ENCODE measurements at regions not wholly inside any gene's neighbourhood (a gene's known extent, or its start where the extent isn't known, plus 50 kb on each side); places are given as distances from the start of the nearest gene placed in this dataset.

DNA sequence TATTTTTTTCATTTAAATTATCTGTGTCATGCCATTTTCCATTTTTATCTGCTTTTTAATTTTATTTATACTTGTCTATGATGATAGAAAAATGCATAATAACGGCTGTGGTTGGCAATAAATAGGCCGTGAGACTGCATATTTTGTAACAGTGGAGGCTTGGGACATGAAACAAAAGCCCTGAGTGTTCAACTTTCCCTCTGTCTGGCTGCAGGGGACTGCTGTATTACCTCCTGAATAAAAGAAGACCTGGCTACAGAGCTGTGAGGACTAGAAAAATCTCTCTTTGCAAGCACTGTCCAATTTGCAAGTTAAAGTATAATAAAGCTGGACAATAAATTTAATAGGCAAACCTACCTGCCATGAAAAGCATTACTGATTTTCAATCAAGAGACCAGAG is 82.1 kb downstream of the MAGEB10 start:
- Mint-ChIP-seq H3K4me1 (ENCODE audit: low read depth, unreplicated experiment) (no peaks in the 10 kb centered on the region), H3K27ac (ENCODE audit: unreplicated experiment) (no peak overlapping the region), H3K9me3 (ENCODE audit: unreplicated experiment) (no peaks in the 10 kb centered on the region), H3K27me3 (ENCODE audit: unreplicated experiment) (peaks cover 1% of the 10 kb centered on the region), H3K36me3 (ENCODE audit: unreplicated experiment) (no peaks in the 10 kb centered on the region), H3K4me3 (ENCODE audit: unreplicated experiment) (no peak overlapping the region)
- no peak for TF ChIP-seq CTCF (IDR thresholded peaks at IDR 0.05; ENCODE audit: partially characterized antibody, unreplicated experiment)
- no peak for DNase-seq

DNA sequence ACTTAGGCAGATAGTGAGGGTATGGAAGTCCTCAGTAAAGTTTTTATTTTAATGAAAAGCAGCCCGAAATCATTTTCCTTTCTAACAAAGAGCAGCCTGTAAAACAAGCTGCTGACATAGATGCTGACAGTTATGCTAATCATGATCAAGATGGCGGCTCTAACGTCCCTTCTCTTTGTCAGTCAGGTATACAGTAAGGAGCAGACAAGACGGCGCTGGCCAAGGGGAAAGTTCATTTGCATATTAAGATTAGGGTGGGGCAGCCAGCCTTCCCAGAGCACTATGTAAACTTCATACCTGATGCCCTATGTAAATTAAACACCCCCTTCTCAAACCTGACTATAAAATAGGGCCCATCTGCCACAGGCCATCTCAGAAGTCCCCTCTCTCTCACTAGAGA is 76.9 kb downstream of the MAGEB10 start:
- Mint-ChIP-seq H3K9me3 (ENCODE audit: unreplicated experiment) (no peaks in the 10 kb centered on the region), H3K27me3 (ENCODE audit: unreplicated experiment) (peaks cover 1% of the 10 kb centered on the region)
- DNase-seq: no peak

GRCh38 chrX:27883468-27884092 is 75.8 kb downstream of the MAGEB10 start:
- no peak overlapping the region for H3K27ac Mint-ChIP-seq (ENCODE audit: unreplicated experiment)
- H3K27me3 Mint-ChIP-seq (ENCODE audit: unreplicated experiment): peaks cover 1% of the 10 kb centered on the region
- DNase-seq: no peak
- H3K9me3 Mint-ChIP-seq (ENCODE audit: unreplicated experiment): no peaks in the 10 kb centered on the region
- no peaks in the 10 kb centered on the region for H3K36me3 Mint-ChIP-seq (ENCODE audit: unreplicated experiment)
- no peak overlapping the region for H3K4me3 Mint-ChIP-seq (ENCODE audit: unreplicated experiment)
- TF ChIP-seq CTCF (IDR thresholded peaks at IDR 0.05; ENCODE audit: partially characterized antibody, unreplicated experiment): no peak
- H3K4me1 Mint-ChIP-seq (ENCODE audit: low read depth, unreplicated experiment): no peaks in the 10 kb centered on the region

More for the DNA sequence above, 76.9 kb downstream of the MAGEB10 start:
- TF ChIP-seq CTCF (IDR thresholded peaks at IDR 0.05; ENCODE audit: partially characterized antibody, unreplicated experiment): no peak
- H3K36me3 Mint-ChIP-seq (ENCODE audit: unreplicated experiment): no peaks in the 10 kb centered on the region
- no peak overlapping the region for H3K4me3 Mint-ChIP-seq (ENCODE audit: unreplicated experiment)
- H3K4me1 Mint-ChIP-seq (ENCODE audit: low read depth, unreplicated experiment): no peaks in the 10 kb centered on the region
- H3K27ac Mint-ChIP-seq (ENCODE audit: unreplicated experiment): no peak overlapping the region

GRCh38 chrX:27882695-27883094 is 74.9 kb downstream of the MAGEB10 start:
- no peak for TF ChIP-seq CTCF (IDR thresholded peaks at IDR 0.05; ENCODE audit: partially characterized antibody, unreplicated experiment)

DNA sequence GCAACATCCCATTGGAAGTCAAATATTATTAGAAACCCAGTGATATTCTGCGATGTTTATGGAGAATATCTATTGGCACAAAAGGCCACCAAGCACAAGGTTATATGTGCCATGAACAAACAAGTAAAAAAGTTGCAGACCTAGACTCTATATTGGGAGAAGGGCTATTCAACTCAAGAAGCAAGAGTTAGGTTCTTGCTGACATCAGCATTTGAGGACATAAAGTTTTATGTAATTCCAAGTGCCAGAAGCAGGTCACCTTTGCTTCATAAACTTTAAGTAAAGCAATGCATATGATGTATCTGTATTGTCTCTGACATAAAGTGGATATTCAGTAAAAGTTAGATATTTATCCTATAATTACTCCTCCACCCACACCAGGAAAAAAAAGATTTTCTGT is 71.1 kb downstream of the MAGEB10 start:
- H3K4me3 Mint-ChIP-seq (ENCODE audit: unreplicated experiment): no peak overlapping the region
- no peaks in the 10 kb centered on the region for H3K27me3 Mint-ChIP-seq (ENCODE audit: unreplicated experiment)
- no peaks in the 10 kb centered on the region for H3K36me3 Mint-ChIP-seq (ENCODE audit: unreplicated experiment)
- DNase-seq: no peak
- no peak overlapping the region for H3K27ac Mint-ChIP-seq (ENCODE audit: unreplicated experiment)
- TF ChIP-seq CTCF (IDR thresholded peaks at IDR 0.05; ENCODE audit: partially characterized antibody, unreplicated experiment): no peak
- H3K9me3 Mint-ChIP-seq (ENCODE audit: unreplicated experiment): no peaks in the 10 kb centered on the region
- no peaks in the 10 kb centered on the region for H3K4me1 Mint-ChIP-seq (ENCODE audit: low read depth, unreplicated experiment)

More at GRCh38 chrX:27882695-27883094, 74.9 kb downstream of the MAGEB10 start:
- Mint-ChIP-seq H3K27ac (ENCODE audit: unreplicated experiment) (no peak overlapping the region), H3K36me3 (ENCODE audit: unreplicated experiment) (no peaks in the 10 kb centered on the region), H3K4me3 (ENCODE audit: unreplicated experiment) (no peak overlapping the region), H3K9me3 (ENCODE audit: unreplicated experiment) (no peaks in the 10 kb centered on the region), H3K4me1 (ENCODE audit: low read depth, unreplicated experiment) (no peaks in the 10 kb centered on the region), H3K27me3 (ENCODE audit: unreplicated experiment) (peaks cover 1% of the 10 kb centered on the region)
- no peak for DNase-seq
